ENCODE measurements at regions not wholly inside any gene's neighbourhood (a gene's known extent, or its start where the extent isn't known, plus 50 kb on each side); places are given as distances from the start of the nearest gene placed in this dataset.

- TF ChIP-seq CTCF (IDR thresholded peaks at IDR 0.05): no peak
- no peak for TF ChIP-seq E2F5 (CRISPR knock-in tag; IDR thresholded peaks at IDR 0.05)
- TF ChIP-seq ATF3 (CRISPR knock-in tag; conservative IDR thresholded peaks at IDR 0.05): no peak
- no peak for TF ChIP-seq MAX (CRISPR knock-in tag; IDR thresholded peaks at IDR 0.05)
- TF ChIP-seq IRF2 (CRISPR knock-in tag; IDR thresholded peaks at IDR 0.05; ENCODE audit: borderline replicate concordance, low read depth): no peak
- TF ChIP-seq ETV6 (CRISPR knock-in tag; IDR thresholded peaks at IDR 0.05): no peak
Observed at GRCh38 chr14:37843954-37844607, 248.7 kb downstream of the TTC6 start.

Measured in WTC11 (cell line).